GM08714 (cell line): ENCODE measurements at regions not wholly inside any gene's neighbourhood (a gene's known extent, or its start where the extent isn't known, plus 50 kb on each side); places are given as distances from the start of the nearest gene placed in this dataset.

Experiments used
- H3K4me3 ChIP-seq: fragments of 200-500 bp; sonication (Bioruptor generic); 2 replicates; pipeline ENCODE4 v1.5.1; 2014; ENCODE audit warnings: mild to moderate bottlenecking, low read length, inconsistent platforms
- ZNF274 ChIP-seq: IDR thresholded peaks from 2 replicates; pipeline ENCODE4 v1.6.1; 2012; ENCODE audit warnings: mild to moderate bottlenecking, low read depth, low read length

GRCh38 chr3:124504332-124505059 lies 225.8 kb upstream of the UMPS start:
- no peak overlapping the region for H3K4me3 ChIP-seq
- TF ChIP-seq ZNF274: no peak

GRCh38 chr3:124509884-124510283 lies 220.4 kb upstream of the UMPS start:
- H3K4me3 ChIP-seq: no peak overlapping the region
- TF ChIP-seq ZNF274: no peak

- no peak overlapping the region for H3K4me3 ChIP-seq
- TF ChIP-seq ZNF274: no peak
Observed at GRCh38 chr3:124510290-124510689, 220.0 kb upstream of the UMPS start.

- no peak for TF ChIP-seq ZNF274
- no peak overlapping the region for H3K4me3 ChIP-seq
Observed at GRCh38 chr3:124512881-124513609, 217.2 kb upstream of the UMPS start.

- H3K4me3 ChIP-seq: no peak overlapping the region
- no peak for TF ChIP-seq ZNF274
Observed at GRCh38 chr3:124513610-124513997, 216.6 kb upstream of the UMPS start.

- no peak for TF ChIP-seq ZNF274
- H3K4me3 ChIP-seq: no peak overlapping the region
Observed at GRCh38 chr3:124514683-124515082, 215.6 kb upstream of the UMPS start.

- no peak overlapping the region for H3K4me3 ChIP-seq
- no peak for TF ChIP-seq ZNF274
Observed at GRCh38 chr3:124516333-124516732, 213.9 kb upstream of the UMPS start.

- no peak for TF ChIP-seq ZNF274
- no peak overlapping the region for H3K4me3 ChIP-seq
Observed at GRCh38 chr3:124517306-124517705, 212.9 kb upstream of the UMPS start.

- TF ChIP-seq ZNF274: no peak
- no peak overlapping the region for H3K4me3 ChIP-seq
Observed at GRCh38 chr3:124518350-124518749, 211.9 kb upstream of the UMPS start.

- TF ChIP-seq ZNF274: no peak
- H3K4me3 ChIP-seq: no peak overlapping the region
Observed at GRCh38 chr3:124519591-124520194, 210.6 kb upstream of the UMPS start.

GRCh38 chr3:124520970-124521369 lies 209.3 kb upstream of the UMPS start:
- H3K4me3 ChIP-seq: no peak overlapping the region
- TF ChIP-seq ZNF274: no peak

- H3K4me3 ChIP-seq: no peak overlapping the region
- TF ChIP-seq ZNF274: no peak
Observed at GRCh38 chr3:124522082-124522625, 208.1 kb upstream of the UMPS start.

- no peak overlapping the region for H3K4me3 ChIP-seq
- TF ChIP-seq ZNF274: no peak
Observed at GRCh38 chr3:124526601-124527000, 203.7 kb upstream of the UMPS start.

GRCh38 chr3:124529826-124530571 lies 200.3 kb upstream of the UMPS start:
- no peak overlapping the region for H3K4me3 ChIP-seq
- TF ChIP-seq ZNF274: no peak

- no peak overlapping the region for H3K4me3 ChIP-seq
- no peak for TF ChIP-seq ZNF274
Observed at GRCh38 chr3:124530916-124531315, 199.3 kb upstream of the UMPS start.
